ENCODE measurements at regions not wholly inside any gene's neighbourhood (a gene's known extent, or its start where the extent isn't known, plus 50 kb on each side); places are given as distances from the start of the nearest gene placed in this dataset.

GRCh38 chr2:212638694-212639093 is 100.1 kb upstream of the ERBB4 start:
- ATAC-seq: no peak
- Histone ChIP-seq H3K9me3 (peaks cover 0 to 5% (median 0%) of the 10 kb centered on the region in 12 donors), H3K27me3 (no peaks in the 10 kb centered on the region), H3K4me3 (no peak overlapping the region), H3K36me3 (no peaks in the 10 kb centered on the region), H3K4me1 (no peaks in the 10 kb centered on the region), H3K27ac (no peak overlapping the region)
- DNase-seq: no peak
- intact Hi-C loops (cut with DNase I): no loop called here
- 73 to 84% (median 79%) methylated on average over 2 of the region's 2 CpGs for WGBS, 4 donors
- no peak for TF ChIP-seq POLR2A (IDR thresholded peaks at IDR 0.05)
- TF ChIP-seq, protein P1, sequence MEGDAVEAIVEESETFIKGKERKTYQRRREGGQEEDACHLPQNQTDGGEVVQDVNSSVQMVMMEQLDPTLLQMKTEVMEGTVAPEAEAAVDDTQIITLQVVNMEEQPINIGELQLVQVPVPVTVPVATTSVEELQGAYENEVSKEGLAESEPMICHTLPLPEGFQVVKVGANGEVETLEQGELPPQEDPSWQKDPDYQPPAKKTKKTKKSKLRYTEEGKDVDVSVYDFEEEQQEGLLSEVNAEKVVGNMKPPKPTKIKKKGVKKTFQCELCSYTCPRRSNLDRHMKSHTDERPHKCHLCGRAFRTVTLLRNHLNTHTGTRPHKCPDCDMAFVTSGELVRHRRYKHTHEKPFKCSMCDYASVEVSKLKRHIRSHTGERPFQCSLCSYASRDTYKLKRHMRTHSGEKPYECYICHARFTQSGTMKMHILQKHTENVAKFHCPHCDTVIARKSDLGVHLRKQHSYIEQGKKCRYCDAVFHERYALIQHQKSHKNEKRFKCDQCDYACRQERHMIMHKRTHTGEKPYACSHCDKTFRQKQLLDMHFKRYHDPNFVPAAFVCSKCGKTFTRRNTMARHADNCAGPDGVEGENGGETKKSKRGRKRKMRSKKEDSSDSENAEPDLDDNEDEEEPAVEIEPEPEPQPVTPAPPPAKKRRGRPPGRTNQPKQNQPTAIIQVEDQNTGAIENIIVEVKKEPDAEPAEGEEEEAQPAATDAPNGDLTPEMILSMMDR (IDR thresholded peaks at IDR 0.05): no peak

DNA sequence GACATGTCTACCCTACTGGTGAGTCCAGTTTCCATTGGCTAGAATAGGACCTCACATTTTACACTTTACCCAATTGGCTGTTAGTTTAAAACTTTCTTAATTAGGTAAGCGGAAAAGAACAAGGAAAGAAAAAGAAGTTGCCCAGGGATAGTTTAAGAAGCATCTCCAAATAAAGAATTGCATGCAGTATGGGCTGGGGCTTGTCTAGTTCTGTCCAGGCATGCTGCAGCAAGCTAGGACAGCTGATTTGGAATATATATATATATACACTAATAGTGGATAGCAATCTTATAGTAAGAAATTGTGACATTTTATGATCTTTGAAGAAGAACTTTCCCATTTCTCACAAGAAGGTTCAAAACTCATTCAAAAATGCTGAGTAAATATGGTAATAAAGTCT is 90.0 kb upstream of the ERBB4 start:
- no peak for DNase-seq
- H3K36me3 ChIP-seq: no peaks in the 10 kb centered on the region
- intact Hi-C loops (cut with DNase I): no loop called here
- H3K4me1 ChIP-seq: no peaks in the 10 kb centered on the region
- ATAC-seq: no peak
- 68 to 80% (median 72%) methylated on average over 1 of the region's 1 CpG for WGBS, 4 donors
- H3K9me3 ChIP-seq: peaks cover 0 to 15% (median 0%) of the 10 kb centered on the region in 12 donors
- no peak overlapping the region for H3K27ac ChIP-seq
- H3K27me3 ChIP-seq: no peaks in the 10 kb centered on the region
- TF ChIP-seq POLR2A (IDR thresholded peaks at IDR 0.05): no peak
- TF ChIP-seq, protein P1 (IDR thresholded peaks at IDR 0.05): no peak
- H3K4me3 ChIP-seq: no peak overlapping the region

GRCh38 chr2:212626371-212626918 is 87.8 kb upstream of the ERBB4 start:
- 89 to 95% (median 91%) methylated on average over 5 of the region's 5 CpGs for WGBS, 4 donors
- Histone ChIP-seq H3K27ac (no peak overlapping the region), H3K27me3 (no peaks in the 10 kb centered on the region), H3K4me3 (no peak overlapping the region), H3K9me3 (peaks cover 0 to 20% (median 0%) of the 10 kb centered on the region in 12 donors), H3K36me3 (no peaks in the 10 kb centered on the region), H3K4me1 (no peaks in the 10 kb centered on the region)
- no peak for TF ChIP-seq POLR2A (IDR thresholded peaks at IDR 0.05)
- TF ChIP-seq, protein P1 (IDR thresholded peaks at IDR 0.05): no peak
- ATAC-seq (no peak), DNase-seq (no peak)
- intact Hi-C loops (cut with DNase I): no loop called here

DNA sequence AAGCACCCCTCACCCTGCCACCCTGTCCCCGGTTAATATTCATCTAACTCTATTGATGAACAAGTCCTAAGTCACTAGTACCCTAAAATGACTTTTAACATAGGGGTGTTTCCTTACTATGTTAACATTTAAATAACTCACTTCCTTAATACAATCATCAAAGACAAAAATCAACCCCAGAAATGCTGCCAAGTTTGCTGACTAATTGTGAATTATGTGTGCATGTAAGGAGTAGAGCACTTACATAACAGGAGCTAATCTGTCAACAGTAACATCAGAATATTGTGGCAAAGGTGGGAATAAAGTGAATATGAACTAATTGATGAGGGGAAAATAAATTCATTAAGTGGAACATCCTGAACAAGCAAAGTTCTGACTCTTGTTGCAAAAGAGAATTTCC is 81.4 kb upstream of the ERBB4 start:
- TF ChIP-seq POLR2A (IDR thresholded peaks at IDR 0.05): no peak
- TF ChIP-seq, protein P1 (IDR thresholded peaks at IDR 0.05): no peak
- no peak overlapping the region for H3K27ac ChIP-seq
- no peak for ATAC-seq

More for the DNA sequence above, 81.4 kb upstream of the ERBB4 start:
- Histone ChIP-seq H3K36me3 (no peaks in the 10 kb centered on the region), H3K27me3 (peaks cover 0 to 4% (median 0%) of the 10 kb centered on the region in 9 donors), H3K9me3 (peaks cover 0 to 13% (median 0%) of the 10 kb centered on the region in 12 donors), H3K4me1 (no peaks in the 10 kb centered on the region), H3K4me3 (no peak overlapping the region)
- whole genome bisulfite sequencing, 4 donors: 84 to 100% (median 97%) methylated on average over 1 of the region's 1 CpG
- intact Hi-C loops (cut with DNase I): no loop called here
- DNase-seq: no peak
